ENCODE measurements at regions not wholly inside any gene's neighbourhood (a gene's known extent, or its start where the extent isn't known, plus 50 kb on each side); places are given as distances from the start of the nearest gene placed in this dataset.

GRCh38 chr11:116563712-116564047 is 209.1 kb downstream of the BUD13 start:
- TF ChIP-seq CTCF (IDR thresholded peaks at IDR 0.05) (no peak), POLR2A (IDR thresholded peaks at IDR 0.05) (no peak)
